ENCODE measurements at regions not wholly inside any gene's neighbourhood (a gene's known extent, or its start where the extent isn't known, plus 50 kb on each side); places are given as distances from the start of the nearest gene placed in this dataset.
"Not testable (repeated sequence)": the region's sequence is repeated elsewhere in the genome, so short reads cannot be mapped to it uniquely, and the experiment has no call there.

DNA sequence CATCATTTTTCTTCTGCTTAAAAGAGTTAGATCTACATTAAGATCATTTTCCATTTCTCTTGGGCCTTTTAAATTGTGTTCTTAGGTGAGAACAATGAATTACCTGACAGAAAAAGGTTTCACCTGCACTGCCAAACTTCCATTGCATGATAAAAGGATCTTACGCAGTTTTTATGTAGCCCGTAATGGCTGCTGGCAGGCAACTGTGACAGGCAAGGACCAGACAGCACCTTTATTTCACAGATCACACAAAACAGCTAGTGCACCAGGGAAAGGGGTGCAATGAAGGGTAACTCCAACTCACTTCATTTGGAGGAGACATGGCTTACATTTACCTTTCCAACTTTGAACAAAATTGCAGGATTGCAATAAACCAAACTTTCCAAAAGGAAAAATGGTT, 159.8 kb downstream of the SLITRK1 start:
- DNase-seq = no peak

DNA sequence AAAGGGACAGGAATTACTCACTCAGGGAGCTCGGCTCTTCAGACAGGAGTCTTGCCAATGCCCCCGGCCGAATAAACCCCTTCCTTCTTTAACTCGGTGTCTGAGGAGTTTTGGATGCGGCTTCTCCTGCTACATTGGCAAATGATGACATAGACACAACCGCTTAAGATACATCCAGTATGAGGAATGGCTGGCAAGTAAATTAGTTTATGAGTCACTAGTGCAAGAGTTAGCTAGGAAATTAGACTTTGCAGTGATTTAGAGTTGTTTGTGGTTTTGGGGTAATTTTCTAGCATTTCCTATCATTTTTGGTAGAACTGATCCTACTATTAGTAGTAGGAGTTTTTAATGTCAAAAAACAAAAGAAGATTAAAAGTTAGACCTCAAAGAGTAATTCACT, 166.2 kb downstream of the SLITRK1 start:
- peak; percentile 67 for DNase-seq

DNA sequence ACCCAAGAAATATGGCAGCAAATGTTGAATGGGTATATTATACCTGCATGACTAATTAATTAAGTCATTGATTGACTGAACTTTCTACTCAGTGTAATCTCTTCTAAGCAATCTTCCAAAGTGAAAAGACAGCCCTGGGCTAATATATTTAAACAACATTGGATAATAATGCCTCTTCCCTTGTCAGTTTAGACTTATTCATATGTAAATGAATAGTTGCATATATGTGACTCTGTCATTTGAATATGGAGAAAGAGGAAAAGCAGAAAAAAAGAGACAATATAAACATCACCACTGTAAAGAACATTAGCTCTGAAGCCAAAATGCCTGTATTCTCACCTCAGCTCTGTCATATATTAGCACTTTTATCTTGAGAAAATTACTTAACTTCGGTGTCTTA, 168.0 kb downstream of the SLITRK1 start:
- no peak for DNase-seq

DNA sequence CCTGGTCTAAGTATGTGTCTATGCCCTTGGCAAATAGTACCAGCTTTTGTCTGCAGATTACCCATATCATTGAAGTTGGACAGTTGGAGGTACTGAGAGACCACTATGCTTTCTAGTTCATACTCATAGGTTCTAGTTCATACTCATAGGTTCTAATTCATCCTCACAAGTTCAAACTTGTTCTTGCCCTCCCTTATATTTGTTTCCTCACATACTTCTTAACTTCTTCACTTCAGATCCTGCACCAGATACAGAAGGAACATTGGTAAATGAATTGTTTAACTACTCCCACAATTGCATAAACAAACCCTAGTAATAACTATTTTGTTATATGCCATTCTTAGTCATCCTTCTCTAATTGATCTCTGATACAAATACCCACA, 172.2 kb downstream of the SLITRK1 start:
- no peak for DNase-seq

DNA sequence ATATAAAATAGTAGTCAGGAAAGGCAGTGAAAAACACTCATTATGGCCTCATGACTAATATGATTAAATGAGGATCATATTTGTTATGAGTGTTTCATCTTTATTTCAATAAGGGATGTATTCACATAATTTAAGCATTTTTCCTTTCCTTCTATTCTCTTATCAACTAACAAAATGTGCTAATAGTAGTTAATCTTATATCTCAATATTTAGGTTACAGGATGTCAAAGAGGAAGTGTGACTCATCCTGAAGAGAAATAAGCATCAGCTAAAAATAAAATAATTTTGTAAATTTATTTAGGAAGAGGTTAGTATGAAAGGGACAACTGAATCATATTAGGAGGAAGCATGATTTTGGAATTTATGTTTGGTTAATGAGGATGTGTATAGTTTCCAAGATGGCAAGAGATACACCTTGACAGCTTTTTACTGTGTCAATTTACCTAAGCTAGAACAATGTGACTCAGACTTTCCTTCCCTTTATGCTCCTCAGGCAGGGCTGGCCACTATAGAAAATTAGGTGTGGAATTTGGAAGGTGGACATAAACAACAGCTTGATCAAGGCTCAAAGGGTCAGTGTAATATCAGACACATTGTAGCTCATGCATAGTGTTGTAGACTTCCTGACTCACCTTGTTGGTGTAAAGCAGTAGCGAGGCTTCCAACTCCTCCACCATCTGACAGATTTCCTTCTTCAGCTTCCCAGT, 172.7 kb downstream of the SLITRK1 start:
- DNase-seq = peak; percentile 0

DNA sequence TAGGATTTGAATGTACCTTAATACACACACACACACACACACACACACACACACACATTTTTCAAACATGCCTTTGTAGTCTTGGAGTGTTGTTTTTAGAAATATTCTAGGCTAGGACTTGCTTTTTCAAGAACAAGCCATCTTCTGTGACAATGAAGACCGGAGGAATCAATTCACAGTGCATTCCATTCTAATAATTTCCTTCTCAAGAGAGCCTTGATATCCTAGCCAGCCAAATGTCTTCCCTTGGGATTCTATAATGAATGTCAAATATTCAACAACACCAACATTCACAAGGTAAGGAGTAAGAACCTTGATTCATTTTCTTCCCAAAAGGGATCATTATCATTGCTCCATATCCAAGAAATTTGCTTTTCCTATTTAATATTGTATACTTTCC, 180.3 kb downstream of the SLITRK1 start:
- DNase-seq = no peak

DNA sequence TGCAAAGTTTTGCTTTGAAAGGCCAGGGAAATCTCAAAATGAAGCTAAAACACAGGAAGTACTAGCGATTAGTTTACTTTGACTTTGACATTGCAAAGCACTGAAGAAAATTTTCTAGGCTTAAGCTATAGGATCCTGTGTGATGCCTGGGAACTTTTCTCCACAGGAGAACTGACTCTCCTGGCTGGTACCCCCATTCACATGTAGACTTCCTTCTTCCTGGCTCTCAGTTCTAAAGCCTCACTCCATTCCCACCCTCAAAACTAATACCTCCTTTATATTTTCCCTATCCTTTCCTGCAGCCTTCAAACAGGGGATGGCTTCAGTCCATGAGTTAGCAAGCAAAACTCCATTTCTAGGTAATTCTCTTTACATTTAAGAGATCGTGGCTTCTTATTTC, 189.5 kb downstream of the SLITRK1 start:
- no peak for DNase-seq

DNA sequence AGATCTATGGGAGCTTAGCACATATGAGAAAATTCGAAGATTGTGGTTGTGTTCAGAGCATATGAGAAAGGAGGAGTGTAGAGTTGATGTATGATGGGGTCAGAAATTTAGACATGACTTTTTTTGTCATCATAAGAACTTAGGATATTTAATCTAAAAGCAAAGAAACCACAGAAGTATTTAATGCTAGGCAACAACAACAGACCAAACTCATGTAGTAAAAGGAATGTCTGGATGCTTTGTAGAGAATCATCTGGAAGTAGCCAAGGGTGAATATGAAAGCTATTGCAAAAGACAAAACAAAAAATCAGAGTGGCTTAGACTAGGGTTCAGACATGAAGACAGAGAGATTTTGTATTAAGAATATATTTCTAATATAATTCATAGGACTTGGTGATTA, 190.3 kb downstream of the SLITRK1 start:
- DNase-seq = peak; percentile 31

DNA sequence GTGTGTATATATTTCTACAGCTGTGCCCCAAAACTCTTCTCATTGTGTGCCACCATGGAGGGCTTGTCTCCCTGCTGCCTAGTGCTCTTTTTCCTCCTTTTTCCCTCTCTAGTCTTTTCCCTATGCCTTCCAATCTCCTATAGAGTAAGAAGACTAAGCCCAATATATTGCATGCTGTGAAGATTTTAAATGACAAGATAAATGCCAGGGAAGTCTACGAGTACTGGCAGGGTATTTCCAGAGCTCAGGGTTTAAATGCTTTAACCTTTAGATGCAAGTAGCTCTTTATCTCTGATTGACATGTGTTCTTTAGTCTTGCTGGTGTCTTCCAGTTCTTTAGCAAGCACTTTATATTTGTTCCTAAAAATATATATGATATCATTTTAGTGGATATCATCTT, 200.7 kb downstream of the SLITRK1 start:
- no peak for DNase-seq

DNA sequence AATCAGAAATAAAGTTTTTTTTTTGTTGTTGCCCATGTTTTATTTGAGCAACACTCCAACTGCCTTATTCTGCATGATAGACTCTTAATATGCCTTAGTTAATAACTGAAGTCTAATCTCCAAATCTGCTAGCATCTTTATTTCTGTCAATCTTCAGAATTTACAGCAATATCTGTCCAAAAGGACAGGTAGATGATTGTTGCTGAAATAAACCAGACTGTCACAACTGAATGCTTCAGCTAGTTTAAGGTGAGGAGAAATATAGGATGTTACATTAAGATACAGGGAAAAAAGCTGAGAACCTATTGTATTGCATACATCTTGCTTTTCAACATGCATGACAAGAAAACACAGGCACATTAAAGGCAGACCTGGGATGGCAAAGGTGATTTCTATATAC, 204.3 kb downstream of the SLITRK1 start:
- DNase-seq = no peak

DNA sequence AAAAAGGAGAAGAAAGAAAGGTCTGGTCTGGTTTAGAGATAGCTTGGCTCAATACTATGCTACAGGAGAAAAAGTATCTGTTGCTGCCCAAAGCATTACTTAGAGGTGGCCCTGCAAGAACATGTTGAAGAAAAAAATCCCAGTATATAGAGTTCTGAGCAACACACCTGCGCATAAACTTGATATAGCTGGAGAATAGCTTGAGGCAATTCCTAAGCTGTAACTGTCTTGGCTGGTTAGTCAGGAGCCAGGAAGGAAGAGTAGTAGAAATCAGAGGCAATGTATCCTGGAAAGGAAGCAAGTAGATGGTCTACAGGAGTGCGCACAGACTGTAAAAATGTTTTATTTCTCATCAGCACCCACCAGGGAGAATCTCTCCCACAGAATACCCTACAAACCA, 209.7 kb downstream of the SLITRK1 start:
- DNase-seq = no peak

DNA sequence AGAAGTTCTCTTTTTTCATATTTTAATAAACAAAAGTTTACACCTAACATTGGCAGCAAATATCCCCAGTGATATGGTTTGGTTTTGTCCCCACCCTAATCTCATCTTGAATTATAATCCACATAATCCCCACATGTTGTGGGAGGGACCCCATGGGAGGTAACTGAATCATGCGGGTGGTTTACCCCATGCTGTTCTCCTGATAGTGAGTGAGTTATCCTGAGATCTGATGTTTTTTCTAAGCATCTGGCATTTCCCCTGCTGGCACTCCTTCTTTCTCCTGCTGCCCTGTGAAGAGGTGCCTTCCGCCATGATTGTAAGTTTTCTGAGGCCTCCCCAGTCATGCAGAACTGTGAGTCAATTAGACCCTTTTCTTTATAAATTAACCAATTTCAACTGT, 214.7 kb downstream of the SLITRK1 start:
- no peak for DNase-seq

DNA sequence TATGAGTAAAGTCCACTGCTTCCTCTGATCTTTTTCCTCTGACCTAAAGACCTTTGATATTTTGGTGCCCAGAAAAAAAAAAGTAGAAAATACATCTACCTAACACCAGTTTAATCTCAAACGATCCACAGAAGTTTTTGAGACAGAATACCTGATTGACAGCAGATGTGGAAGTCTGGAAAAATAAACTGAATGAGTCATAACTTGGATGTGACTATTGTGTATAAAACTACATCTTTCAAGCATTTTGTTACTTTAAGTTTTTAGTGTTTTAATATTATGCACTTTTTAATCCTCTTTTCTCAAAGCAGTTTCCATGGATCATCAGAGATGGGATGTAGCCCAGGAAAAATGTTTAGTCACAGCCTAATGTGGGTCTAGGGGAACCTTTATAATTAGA, 216.1 kb downstream of the SLITRK1 start:
- DNase-seq = peak; percentile 59

DNA sequence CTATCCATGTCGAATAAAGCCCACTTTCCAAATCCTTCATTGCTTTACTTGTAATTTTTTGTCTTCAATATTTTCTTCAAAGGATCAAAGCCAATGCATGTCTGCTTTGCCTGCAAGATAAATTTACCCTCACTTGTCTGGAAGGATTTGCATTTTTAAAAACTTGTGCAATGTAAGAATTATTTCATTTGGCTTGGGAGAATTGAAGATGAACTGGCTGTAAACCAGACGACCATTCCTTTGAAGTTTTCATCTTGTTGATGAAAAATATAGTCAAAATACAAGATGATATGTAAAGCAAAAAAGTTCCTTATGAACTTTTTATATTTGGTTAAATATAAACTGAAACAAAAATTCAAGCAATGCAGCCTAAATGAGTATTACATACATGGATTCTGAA, 225.0 kb downstream of the SLITRK1 start:
- no peak for DNase-seq

DNA sequence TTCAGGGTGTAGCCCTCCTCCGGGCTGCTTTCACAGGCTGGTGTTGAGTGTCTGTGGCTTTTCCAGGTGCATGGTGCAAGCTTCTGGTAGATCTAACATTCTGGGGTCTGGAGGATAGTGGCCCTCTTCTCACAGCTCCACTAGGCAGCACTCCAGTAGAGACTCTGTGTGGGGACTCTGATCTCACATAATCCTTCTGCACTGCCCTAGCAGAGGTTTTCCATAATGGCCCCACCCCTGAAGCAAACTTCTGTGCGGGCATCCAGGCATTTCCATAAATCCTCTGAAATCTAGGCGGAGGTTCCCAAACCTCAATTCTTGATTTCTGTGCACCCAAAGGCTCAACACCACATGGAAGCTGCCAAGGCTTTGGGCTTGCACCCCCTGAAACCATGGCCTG, 239.7 kb downstream of the SLITRK1 start:
- DNase-seq = not testable (repeated sequence)

DNA sequence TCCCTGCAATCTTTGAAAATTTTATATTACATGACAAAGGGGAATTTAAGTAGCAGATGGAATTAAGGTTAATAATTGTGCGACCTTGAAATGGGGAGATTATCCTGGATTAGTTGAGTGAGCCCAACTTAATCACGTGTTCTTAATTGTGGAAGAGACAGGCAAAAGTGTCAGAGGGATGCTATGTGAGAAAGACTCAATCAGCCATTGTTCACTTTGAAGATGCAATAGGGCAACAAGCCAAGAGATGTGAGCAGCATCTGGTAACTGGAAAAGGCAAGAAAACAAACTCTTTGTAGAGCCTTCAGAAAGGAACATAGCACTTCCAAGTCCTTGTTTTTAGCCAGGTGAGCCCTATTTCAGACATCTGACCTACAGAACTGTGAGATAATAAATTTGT, 247.7 kb downstream of the SLITRK1 start:
- DNase-seq = no peak

DNA sequence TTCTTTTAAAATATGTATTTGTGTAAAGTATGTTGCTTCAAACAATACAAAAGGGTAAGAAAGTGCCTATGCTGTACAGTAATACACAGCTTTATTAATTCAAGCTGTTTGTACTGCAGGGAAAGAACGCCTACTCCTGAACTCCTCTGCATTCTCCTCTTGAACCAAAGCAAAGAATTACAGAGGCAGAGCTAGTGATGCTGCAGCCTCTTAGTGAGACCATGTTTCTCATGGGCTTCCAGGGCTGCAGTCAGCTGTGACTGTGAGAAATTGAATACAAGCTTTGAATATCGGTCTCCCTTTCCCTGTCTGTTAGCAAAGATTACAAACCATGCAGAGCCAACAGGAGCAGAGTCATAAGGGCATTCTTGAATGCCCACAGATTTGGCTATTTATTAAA, 248.5 kb downstream of the SLITRK1 start:
- no peak for DNase-seq

DNA sequence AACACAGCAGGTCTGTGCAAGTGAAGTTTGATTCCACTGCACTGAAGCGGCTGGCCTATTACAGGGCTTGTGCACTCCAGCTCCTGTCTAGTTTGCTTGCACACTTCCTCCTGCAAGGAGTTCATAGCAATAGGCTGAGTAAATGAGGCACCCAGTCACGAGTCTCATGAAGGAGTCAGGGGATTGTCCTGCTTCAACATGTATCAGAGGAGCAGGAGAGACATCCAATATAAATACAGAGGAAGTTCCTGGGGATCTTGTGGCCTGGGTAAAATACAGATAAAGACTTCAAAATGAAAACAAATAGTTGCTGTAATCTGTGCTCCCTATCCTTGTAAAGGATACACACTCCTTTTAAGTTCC, 259.9 kb downstream of the SLITRK1 start:
- no peak for DNase-seq

DNA sequence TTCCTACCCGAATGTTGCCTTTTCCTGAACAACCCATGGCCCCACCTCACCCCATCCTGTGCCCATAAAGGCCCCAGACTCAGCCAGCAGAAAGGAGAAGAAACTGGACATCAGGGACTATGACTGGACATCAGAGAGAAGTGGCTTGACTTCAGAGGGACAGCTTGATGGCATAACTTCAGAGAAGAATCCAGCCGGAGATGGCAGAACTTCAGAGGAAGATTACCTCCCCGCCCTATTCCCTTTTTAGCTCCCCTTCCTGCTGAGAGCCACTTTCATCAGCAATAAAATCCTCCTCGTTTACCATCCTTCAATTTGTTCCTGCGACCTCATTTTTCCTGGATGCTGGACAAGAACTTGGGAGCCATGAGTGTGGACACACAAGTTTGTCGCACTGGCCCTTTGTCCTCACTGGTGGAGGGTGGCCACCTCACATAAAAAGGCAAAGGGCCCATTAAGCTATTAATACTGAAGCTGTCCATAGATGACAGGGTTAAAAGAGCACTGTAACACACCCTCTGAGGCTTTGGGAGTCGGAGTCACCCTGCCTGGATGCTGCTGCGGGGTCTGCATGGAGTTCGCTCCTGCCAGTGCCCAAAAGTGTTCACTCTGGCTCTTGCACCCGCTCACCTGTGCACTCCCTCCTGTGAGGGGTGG, 260.4 kb downstream of the SLITRK1 start:
- DNase-seq = no peak

DNA sequence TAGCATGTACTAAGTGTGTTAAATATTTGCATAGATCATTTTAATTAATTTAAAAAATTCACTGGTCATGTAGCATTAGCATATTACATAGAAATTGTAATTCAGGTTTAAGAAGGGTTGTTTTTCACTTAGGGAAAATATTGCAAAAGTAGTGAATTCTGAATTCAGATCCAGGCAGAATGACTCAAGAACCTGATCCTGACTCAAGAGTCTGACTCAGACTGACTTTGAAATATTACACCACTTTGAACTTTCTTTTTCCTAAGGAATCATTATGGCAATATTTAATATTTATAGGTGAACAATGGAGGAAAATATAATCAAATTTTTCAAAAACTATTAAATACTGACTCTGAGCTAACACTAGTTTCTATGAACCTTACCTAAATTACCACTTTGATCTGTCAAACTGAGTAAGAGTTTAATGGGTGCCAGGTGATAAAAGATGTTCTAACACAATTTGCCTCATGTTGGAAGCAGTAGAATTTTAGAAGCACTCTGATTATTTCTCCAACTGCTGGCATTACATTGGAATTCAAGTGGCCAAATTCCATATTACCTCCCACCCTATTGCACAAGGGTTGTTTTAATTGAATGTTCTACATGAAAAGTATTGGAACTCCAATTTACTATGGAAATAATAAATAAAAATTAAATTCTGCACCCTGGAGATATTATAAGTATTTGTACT, 261.6 kb downstream of the SLITRK1 start:
- peak; percentile 31 for DNase-seq

DNA sequence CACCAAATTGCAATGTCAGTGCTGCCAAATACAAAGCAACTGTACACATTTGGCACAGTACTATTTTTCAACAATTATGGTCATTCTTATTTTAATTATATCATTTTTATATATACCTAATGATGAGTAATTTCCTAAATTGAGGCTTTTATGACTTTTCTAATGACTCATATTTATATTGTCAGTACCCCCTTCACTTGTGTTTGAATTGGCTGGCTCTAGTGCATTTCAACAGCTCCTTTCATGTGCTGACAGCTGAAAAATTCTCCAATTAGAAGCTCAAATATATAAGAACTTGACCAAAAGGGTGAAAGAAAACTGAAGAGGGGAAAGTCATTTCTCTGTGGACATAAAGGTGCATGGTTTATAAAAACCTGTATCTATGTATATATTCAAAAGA, 263.3 kb downstream of the SLITRK1 start:
- peak; percentile 31 for DNase-seq

DNA sequence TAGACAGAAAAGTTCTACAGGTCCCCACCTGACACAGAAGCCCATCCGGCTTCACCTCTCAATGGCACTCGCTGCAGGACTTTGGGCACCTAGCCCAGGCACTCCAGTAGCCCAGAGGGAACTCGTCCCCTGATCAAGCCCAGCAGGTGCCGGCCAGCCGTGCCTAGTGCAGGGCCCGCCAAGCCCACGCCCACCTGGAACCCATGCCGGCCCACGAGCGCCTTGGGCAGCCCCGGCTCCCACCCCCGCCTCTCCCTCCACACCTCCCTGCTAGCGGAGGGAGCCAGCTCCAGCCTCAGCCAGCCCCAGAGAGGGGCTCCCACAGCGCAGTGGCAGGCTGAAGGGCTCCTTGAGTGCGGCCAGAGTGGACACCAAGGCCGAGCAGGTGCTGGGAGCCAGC, 268.8 kb downstream of the SLITRK1 start:
- no peak for DNase-seq

DNA sequence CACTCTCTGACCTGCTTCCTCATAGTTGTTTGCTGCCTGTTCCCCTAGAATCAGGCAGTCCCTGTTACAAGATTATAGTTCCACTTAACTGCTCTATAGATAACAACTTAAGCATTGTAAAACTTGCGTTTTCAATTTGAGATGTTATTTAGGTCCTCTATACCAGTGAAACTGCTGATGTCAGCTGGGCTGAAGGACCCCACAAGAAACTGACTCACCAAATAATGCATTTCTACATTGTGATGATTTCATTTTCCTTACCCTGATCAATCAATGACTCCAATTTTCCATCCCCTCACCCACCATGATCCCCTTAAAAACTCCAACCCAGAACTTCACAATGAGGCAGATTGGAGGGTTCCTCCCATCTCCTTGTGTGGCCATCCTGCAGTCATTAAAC, 280.7 kb downstream of the SLITRK1 start:
- DNase-seq = no peak

DNA sequence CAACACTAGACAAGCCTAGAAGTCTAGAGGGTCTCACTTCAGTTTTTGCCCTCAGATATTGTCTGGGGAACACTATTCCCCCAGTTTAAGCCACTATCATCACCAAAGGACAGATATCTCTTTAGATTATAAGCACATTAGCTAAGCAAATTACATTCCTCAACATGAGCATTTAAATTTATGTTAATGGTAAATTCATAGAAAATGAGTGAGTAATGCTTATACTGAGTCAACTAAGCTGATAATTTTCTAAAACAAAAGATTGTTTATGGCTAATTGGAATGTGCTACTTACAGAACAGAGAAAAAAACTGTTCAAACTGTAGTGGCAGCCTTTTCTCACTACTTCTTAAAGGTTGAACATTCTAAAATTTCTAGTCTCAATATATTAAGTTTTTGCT, 290.2 kb downstream of the SLITRK1 start:
- DNase-seq = peak; percentile 4

DNA sequence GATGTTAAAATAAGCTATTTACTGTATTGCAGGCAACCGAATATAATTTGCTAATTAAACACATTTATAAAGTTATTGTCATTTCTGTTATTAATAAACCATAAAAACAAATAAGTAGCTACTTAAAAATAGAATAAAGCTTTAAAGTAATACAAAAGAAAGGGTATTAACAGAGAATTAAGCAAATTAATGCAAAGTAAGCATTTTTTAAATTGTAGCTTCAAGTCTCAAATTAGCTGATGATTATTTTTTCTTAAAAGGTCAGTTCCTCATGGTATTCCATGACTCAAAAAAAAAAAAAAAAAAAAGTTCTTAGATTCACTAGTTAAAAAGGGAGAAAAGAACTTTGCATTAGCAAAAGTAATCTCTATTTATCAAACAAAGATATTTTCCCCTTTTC, 292.5 kb downstream of the SLITRK1 start:
- DNase-seq = no peak
